ENCODE measurements at regions not wholly inside any gene's neighbourhood (a gene's known extent, or its start where the extent isn't known, plus 50 kb on each side); places are given as distances from the start of the nearest gene placed in this dataset.

- H3K9me3 ChIP-seq, result no peaks in the 10 kb centered on the region
- H3K27me3 ChIP-seq, result no peaks in the 10 kb centered on the region
- no peak overlapping the region for H3K27ac ChIP-seq
- H3K4me1 ChIP-seq, result no peaks in the 10 kb centered on the region
- H3K4me3 ChIP-seq, result no peak overlapping the region
- DNase-seq, result no peak
- TF ChIP-seq, protein P1, sequence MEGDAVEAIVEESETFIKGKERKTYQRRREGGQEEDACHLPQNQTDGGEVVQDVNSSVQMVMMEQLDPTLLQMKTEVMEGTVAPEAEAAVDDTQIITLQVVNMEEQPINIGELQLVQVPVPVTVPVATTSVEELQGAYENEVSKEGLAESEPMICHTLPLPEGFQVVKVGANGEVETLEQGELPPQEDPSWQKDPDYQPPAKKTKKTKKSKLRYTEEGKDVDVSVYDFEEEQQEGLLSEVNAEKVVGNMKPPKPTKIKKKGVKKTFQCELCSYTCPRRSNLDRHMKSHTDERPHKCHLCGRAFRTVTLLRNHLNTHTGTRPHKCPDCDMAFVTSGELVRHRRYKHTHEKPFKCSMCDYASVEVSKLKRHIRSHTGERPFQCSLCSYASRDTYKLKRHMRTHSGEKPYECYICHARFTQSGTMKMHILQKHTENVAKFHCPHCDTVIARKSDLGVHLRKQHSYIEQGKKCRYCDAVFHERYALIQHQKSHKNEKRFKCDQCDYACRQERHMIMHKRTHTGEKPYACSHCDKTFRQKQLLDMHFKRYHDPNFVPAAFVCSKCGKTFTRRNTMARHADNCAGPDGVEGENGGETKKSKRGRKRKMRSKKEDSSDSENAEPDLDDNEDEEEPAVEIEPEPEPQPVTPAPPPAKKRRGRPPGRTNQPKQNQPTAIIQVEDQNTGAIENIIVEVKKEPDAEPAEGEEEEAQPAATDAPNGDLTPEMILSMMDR (IDR thresholded peaks at IDR 0.05), result no peak
- intact Hi-C loops (cut with DNase I; ENCODE audit: low total_unique reads), result no loop called here
- no peaks in the 10 kb centered on the region for H3K36me3 ChIP-seq
Observed at GRCh38 chr9:12612211-12612770, 80.9 kb upstream of the TYRP1 start.

DNA sequence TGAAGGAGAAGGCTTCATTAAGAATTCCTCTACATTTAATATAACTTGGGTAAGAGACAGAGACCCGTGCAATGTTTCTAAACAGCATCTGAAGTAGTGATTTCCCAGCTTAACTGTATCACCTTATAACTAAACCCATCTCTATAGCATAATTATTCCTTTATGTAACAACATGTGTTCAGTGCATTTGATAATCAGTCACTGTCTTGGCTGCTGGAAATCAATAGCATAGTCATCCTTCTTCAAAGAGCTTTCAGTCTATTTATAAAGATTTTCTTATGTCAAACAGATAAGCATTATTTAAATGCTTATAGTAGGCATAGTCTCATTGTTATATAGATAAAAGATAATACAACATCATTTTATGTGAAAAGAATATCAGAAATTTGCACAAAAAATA, 80.1 kb upstream of the TYRP1 start:
- no peak for DNase-seq
- intact Hi-C loops (cut with DNase I; ENCODE audit: low total_unique reads), result no loop called here
- Histone ChIP-seq H3K9me3 (no peaks in the 10 kb centered on the region), H3K27me3 (no peaks in the 10 kb centered on the region), H3K4me1 (no peaks in the 10 kb centered on the region), H3K36me3 (no peaks in the 10 kb centered on the region), H3K27ac (no peak overlapping the region), H3K4me3 (no peak overlapping the region)
- TF ChIP-seq, protein P1 (IDR thresholded peaks at IDR 0.05), result no peak

DNA sequence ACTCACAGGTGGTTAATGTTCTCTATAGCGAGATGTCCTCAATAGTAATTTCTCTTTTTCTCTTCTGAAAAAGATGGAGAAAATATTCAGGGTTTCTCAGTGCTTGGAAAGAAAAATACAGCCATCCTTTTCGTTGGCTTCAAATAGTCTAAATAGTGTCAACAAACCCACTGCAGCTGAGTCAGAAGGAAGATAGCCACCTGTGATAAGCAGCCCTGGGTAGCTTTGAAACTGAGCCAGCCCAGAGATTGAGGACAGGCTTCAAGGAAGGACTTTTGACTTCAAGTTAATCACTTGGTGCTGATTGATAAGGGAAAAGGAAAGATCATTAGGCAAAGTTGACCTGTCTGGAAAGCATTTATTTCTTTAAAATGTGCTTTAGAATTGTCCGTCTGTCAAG, 78.7 kb upstream of the TYRP1 start:
- H3K4me1 ChIP-seq, result no peaks in the 10 kb centered on the region
- H3K4me3 ChIP-seq, result no peak overlapping the region
- intact Hi-C loops (cut with DNase I; ENCODE audit: low total_unique reads), result no loop called here
- TF ChIP-seq, protein P1 (IDR thresholded peaks at IDR 0.05), result no peak
- no peaks in the 10 kb centered on the region for H3K36me3 ChIP-seq
- no peaks in the 10 kb centered on the region for H3K9me3 ChIP-seq
- no peak overlapping the region for H3K27ac ChIP-seq
- H3K27me3 ChIP-seq, result no peaks in the 10 kb centered on the region
- DNase-seq, result no peak

DNA sequence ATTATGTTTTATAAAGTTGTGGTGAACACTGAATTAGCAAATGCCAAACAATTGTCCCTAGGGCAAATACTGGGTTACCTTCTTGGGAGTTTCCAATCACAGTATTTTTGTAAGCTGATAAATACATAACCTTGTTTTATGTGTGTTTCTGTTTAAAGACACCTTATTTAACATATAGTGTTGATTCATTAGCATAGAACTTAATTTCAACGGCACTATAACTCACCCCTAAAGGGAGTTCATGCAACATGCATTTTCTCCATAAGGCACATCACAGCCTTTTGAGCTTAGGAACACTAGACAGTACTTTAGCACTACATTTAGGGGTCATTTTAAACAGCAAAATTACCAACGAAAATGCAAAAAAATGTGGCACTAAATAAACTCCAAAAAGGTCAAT, 74.2 kb upstream of the TYRP1 start:
- no peaks in the 10 kb centered on the region for H3K4me1 ChIP-seq
- no peaks in the 10 kb centered on the region for H3K27me3 ChIP-seq
- TF ChIP-seq, protein P1 (IDR thresholded peaks at IDR 0.05), result no peak
- H3K36me3 ChIP-seq, result no peaks in the 10 kb centered on the region
- intact Hi-C loops (cut with DNase I; ENCODE audit: low total_unique reads), result no loop called here
- no peaks in the 10 kb centered on the region for H3K9me3 ChIP-seq
- no peak overlapping the region for H3K27ac ChIP-seq
- H3K4me3 ChIP-seq, result no peak overlapping the region
- no peak for DNase-seq

DNA sequence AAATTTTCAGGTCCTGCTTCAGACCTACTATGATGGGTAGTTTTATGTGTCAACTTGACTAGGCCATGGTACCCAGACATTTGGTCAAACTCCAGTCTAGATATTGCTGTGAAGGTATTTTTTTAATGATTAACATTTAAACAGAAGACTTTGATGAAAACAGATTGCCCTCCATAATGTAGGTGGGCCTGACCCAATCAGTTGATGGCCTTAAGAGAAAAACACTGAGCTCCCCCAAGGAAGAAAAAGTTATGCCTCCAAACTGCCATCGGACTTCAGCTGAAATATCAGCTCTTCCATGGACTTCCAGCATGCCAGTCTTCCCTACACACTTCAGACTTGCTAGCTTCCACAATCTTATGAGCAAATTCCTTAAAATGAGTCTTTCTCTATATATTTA, 67.3 kb upstream of the TYRP1 start:
- no peak overlapping the region for H3K27ac ChIP-seq
- H3K4me3 ChIP-seq, result no peak overlapping the region
- H3K4me1 ChIP-seq, result no peaks in the 10 kb centered on the region
- TF ChIP-seq, protein P1 (IDR thresholded peaks at IDR 0.05), result no peak
- intact Hi-C loops (cut with DNase I; ENCODE audit: low total_unique reads), result no loop called here
- DNase-seq, result no peak
- no peaks in the 10 kb centered on the region for H3K36me3 ChIP-seq
- peaks cover 0 to 3% of the 10 kb centered on the region in 2 donors for H3K27me3 ChIP-seq
- no peaks in the 10 kb centered on the region for H3K9me3 ChIP-seq

GRCh38 chr9:12627096-12627495, 66.1 kb upstream of the TYRP1 start:
- H3K27me3 ChIP-seq, result peaks cover 0 to 3% of the 10 kb centered on the region in 2 donors
- no peaks in the 10 kb centered on the region for H3K4me1 ChIP-seq
- no peak overlapping the region for H3K27ac ChIP-seq
- no peaks in the 10 kb centered on the region for H3K9me3 ChIP-seq
- H3K36me3 ChIP-seq, result no peaks in the 10 kb centered on the region
- intact Hi-C loops (cut with DNase I; ENCODE audit: low total_unique reads), result no loop called here
- TF ChIP-seq, protein P1 (IDR thresholded peaks at IDR 0.05), result no peak
- DNase-seq, result no peak
- H3K4me3 ChIP-seq, result no peak overlapping the region

Data from tibial artery (tissue), 4 donors.